ENCODE measurements at regions not wholly inside any gene's neighbourhood (a gene's known extent, or its start where the extent isn't known, plus 50 kb on each side); places are given as distances from the start of the nearest gene placed in this dataset.

GRCh38 chr9:20015427-20015931, 226.6 kb upstream of the SLC24A2 start:
- no peak for TF ChIP-seq CTCF (IDR thresholded peaks at IDR 0.05)
- no peak for TF ChIP-seq ZFX (IDR thresholded peaks at IDR 0.05; ENCODE audit: borderline replicate concordance)

Measured in 22Rv1 (cell line).